GM23248 (cell line): ENCODE measurements at regions not wholly inside any gene's neighbourhood (a gene's known extent, or its start where the extent isn't known, plus 50 kb on each side); places are given as distances from the start of the nearest gene placed in this dataset.

Experiments
- EZH2 ChIP-seq: fragments of 200-600 bp; sonication (generic); IDR thresholded peaks from 2 replicates; pipeline ENCODE4 v1.6.1; 2018; ENCODE audit warnings: antibody characterized with exemption, mild to moderate bottlenecking; ENCODE audit not compliant: insufficient read depth, poor library complexity, severe bottlenecking
- EZH2phosphoT487 ChIP-seq: fragments of 200-600 bp; sonication (generic); IDR thresholded peaks from 2 replicates; pipeline ENCODE4 v1.6.1; 2018; ENCODE audit warnings: antibody characterized with exemption, moderate library complexity, mild to moderate bottlenecking, low read depth; ENCODE audit not compliant: insufficient read depth

DNA sequence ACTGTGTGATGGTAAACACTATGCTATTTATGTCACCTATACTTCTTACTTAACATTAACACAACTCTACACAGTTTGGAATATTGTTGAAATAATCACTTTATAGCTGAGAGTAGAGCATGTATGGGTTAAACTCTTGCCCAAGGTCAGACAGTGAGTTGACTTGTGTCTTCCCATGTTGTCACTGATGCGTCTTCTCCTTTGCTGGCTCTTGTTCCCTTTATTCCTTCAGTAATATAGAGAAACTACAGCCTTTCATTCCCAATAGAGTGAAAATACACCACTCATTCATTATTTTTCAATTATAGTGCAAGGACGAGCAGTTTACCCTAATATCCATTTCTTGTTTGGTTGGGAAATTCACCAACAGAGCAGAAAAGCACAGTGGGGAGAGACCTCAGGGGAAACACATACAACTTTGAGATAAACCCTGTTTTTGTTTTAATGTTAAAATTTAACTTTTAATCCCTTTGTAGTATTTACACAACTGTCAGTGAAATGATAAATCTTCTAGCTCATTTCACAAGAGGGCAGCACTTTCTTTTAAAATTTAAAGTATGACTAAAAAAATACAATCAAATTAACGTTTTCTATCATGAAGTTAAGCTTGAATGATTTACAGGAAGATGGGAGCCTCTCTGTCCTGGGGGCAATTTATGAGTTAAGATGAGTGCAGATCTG is 363.0 kb downstream of the UTRN start:
- TF ChIP-seq EZH2 (no peak), EZH2phosphoT487 (no peak)
